ENCODE measurements at regions not wholly inside any gene's neighbourhood (a gene's known extent, or its start where the extent isn't known, plus 50 kb on each side); places are given as distances from the start of the nearest gene placed in this dataset.

DNA sequence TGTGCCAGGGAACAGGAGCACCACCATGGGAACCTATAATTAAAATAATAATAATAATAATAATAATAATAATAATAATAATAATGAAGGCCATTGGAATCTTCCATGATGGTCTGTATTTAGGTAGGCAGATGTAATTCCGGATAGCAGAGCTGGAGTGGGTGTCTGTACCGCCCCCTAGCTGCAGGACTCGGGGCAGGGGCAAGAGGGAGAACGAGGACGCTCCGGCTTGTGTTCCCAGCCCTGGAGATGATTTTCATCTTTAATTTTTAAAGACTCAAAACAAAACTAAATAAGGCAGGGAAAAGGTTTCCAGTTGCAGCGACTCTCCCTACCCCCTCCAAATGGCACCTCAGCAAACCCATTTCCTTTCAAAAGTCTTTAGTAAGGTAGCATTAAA is 501.1 kb downstream of the VRK1 start:
- DNase-seq = peak; percentile 10
- H3K27ac ChIP-seq = no peak overlapping the region
- H3K4me3 ChIP-seq (ENCODE audit: low read depth, low read length) = no peak overlapping the region
- no peaks in the 10 kb centered on the region for H3K9me3 ChIP-seq (ENCODE audit: severe bottlenecking)
- H3K36me3 ChIP-seq = no peaks in the 10 kb centered on the region
- peaks cover 84% of the 10 kb centered on the region for H3K27me3 ChIP-seq (ENCODE audit: insufficient read depth, low read depth, severe bottlenecking)
- TF ChIP-seq, protein P1, sequence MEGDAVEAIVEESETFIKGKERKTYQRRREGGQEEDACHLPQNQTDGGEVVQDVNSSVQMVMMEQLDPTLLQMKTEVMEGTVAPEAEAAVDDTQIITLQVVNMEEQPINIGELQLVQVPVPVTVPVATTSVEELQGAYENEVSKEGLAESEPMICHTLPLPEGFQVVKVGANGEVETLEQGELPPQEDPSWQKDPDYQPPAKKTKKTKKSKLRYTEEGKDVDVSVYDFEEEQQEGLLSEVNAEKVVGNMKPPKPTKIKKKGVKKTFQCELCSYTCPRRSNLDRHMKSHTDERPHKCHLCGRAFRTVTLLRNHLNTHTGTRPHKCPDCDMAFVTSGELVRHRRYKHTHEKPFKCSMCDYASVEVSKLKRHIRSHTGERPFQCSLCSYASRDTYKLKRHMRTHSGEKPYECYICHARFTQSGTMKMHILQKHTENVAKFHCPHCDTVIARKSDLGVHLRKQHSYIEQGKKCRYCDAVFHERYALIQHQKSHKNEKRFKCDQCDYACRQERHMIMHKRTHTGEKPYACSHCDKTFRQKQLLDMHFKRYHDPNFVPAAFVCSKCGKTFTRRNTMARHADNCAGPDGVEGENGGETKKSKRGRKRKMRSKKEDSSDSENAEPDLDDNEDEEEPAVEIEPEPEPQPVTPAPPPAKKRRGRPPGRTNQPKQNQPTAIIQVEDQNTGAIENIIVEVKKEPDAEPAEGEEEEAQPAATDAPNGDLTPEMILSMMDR (IDR thresholded peaks at IDR 0.05; ENCODE audit: low read depth, low read length) = peak; percentile 48

DNA sequence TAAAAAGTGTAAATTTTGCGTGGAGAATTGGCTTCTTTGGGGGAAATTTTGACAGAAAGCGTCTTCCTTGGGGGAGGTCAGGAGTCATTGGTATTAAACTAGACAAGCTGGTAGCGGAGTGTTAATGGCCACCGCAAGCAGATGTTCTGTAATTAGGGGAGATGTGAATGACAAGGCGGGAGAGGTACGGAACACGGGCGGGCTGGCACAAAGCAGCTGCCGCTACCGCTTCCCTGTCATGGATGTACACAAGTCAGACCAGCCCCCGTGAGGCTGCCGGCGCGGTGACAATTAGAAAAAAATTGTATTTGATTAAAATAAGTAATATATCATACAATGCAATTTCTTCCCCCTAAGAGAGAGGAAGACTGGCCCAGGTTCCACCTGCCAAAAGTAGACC is 501.6 kb downstream of the VRK1 start:
- no peaks in the 10 kb centered on the region for H3K36me3 ChIP-seq
- no peak for DNase-seq
- TF ChIP-seq, protein P1 (IDR thresholded peaks at IDR 0.05; ENCODE audit: low read depth, low read length) = no peak

DNA sequence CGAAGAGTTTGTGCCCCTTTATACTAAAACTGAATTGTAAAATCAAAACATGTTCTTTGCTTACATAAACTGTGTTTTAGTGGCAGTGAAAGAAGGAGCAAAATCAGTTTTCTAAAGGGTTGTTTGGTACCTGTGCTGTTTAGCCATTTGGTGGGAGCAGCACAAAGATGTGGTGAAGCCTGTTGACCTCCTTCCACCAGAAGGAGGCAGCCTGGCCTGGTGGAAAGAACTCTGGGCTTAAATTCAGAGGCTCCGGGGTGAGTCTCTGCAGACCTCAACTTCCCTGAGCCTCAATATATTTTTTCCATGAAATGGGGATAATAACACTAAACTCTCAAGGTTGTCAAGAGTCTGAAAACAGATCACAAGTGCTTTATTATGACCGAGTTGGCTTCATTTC is 502.5 kb downstream of the VRK1 start:
- H3K27me3 ChIP-seq (ENCODE audit: insufficient read depth, low read depth, severe bottlenecking) = peaks cover 82% of the 10 kb centered on the region
- no peak for DNase-seq
- H3K4me3 ChIP-seq (ENCODE audit: low read depth, low read length) = no peak overlapping the region
- H3K27ac ChIP-seq = no peak overlapping the region
- no peaks in the 10 kb centered on the region for H3K36me3 ChIP-seq
- no peaks in the 10 kb centered on the region for H3K9me3 ChIP-seq (ENCODE audit: severe bottlenecking)
- TF ChIP-seq, protein P1 (IDR thresholded peaks at IDR 0.05; ENCODE audit: low read depth, low read length) = peak; percentile 15; the same call in 1 of the 2 replicates

More for the DNA sequence above, 501.6 kb downstream of the VRK1 start:
- Histone ChIP-seq H3K9me3 (ENCODE audit: severe bottlenecking) (no peaks in the 10 kb centered on the region), H3K27ac (no peak overlapping the region), H3K4me3 (ENCODE audit: low read depth, low read length) (no peak overlapping the region), H3K27me3 (ENCODE audit: insufficient read depth, low read depth, severe bottlenecking) (peaks cover 83% of the 10 kb centered on the region)

DNA sequence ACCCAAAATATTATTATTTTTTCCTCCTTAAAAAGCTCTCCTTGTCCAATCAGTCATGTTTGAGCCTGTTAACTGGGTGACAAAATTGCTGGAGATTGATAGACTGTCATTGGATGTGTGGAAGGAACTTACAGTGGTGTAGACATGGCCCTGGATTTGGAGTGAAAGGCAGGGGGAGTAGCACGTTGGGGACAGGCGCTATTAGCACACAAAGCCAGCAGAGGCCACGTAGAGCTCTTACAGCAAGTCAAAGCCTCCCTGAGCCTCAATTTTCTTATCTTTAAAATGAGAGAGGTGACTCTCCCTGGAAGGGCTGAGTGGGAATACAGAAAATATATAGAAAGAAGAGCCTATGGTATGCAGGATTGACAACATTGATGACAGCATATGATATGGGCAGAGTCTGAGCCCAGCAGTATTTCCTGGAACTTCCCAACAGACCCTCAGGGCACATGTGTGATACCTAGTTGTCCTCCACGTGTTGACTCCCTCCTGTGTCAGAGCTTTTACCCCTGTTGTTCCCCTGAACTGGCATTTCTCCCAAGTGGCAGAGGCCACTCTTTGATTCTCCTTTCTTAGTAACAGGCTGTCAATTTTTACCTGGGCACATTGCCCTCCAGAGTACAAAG is 504.9 kb downstream of the VRK1 start:
- Histone ChIP-seq H3K9me3 (ENCODE audit: severe bottlenecking) (no peaks in the 10 kb centered on the region), H3K27me3 (ENCODE audit: insufficient read depth, low read depth, severe bottlenecking) (peaks cover 85% of the 10 kb centered on the region), H3K36me3 (no peaks in the 10 kb centered on the region), H3K27ac (no peak overlapping the region), H3K4me3 (ENCODE audit: low read depth, low read length) (no peak overlapping the region)
- TF ChIP-seq, protein P1 (IDR thresholded peaks at IDR 0.05; ENCODE audit: low read depth, low read length) = no peak
- DNase-seq = no peak

DNA sequence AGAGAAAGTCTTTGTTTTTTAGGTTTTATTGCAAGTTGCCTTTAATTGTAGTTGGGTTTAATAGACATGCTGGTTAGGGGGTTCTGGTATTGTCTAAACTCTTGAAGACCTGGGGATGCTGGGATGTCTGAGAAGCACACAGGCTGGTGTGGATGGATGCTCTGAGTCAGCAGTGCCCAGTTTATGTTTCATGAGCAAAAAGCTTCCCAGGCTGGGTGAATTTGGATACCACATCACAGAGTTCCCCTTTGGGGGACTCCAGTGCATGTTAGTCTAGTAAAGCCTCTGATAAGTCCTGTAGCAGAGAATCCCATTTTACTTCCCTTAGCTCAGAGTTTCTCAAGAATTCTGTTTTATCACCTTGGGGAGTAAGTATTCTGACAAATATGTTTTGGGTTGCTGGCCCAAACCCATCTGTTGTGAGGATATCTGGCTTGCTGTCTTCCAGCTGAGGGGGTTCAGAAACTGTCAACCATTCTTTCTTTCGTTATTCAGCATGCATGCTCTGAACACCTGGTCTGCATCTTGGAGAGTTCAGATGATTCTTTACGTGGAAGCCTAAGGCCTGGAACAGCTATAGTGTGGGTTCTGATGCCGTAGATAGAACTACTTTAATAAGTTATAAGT is 509.1 kb downstream of the VRK1 start:
- H3K27ac ChIP-seq = no peak overlapping the region
- TF ChIP-seq, protein P1 (IDR thresholded peaks at IDR 0.05; ENCODE audit: low read depth, low read length) = no peak
- DNase-seq = no peak
- H3K4me3 ChIP-seq (ENCODE audit: low read depth, low read length) = no peak overlapping the region
- H3K27me3 ChIP-seq (ENCODE audit: insufficient read depth, low read depth, severe bottlenecking) = peaks cover 84% of the 10 kb centered on the region
- no peaks in the 10 kb centered on the region for H3K36me3 ChIP-seq
- peaks cover 2% of the 10 kb centered on the region for H3K9me3 ChIP-seq (ENCODE audit: severe bottlenecking)
